Activated B cell treated with CpG ODN at 0.5 μM for 24 hours (primary cell): ENCODE measurements at regions not wholly inside any gene's neighbourhood (a gene's known extent, or its start where the extent isn't known, plus 50 kb on each side); places are given as distances from the start of the nearest gene placed in this dataset.

Experiments used
- ATAC-seq: fragments of 200-7000 bp; cut with Tn5 transposase; one replicate; pipeline ENCODE4 v1.10.0; 2021; ENCODE audit warnings: low read depth, mild to moderate bottlenecking, moderate library complexity
- CTCF ChIA-PET: fragments of 350-600 bp; sonication (Branson Sonifier 250); formaldehyde crosslinking; loops from one replicate; lab custom pipeline; 2021; ENCODE audit warnings: antibody characterized with exemption; lab: Charles Lee
- POLR2A ChIA-PET: fragments of 350-600 bp; sonication (Branson Sonifier 250); formaldehyde crosslinking; loops from one replicate; lab custom pipeline; 2021; ENCODE audit warnings: antibody characterized with exemption; lab: Charles Lee
- DNase-seq: peaks from one replicate; pipeline ENCODE4 v3.0.0; 2022
- H3K27ac Mint-ChIP-seq: one replicate; pipeline ENCODE4 v1.8.0; 2020; ENCODE audit warnings: mixed read lengths
- H3K27me3 Mint-ChIP-seq: one replicate; pipeline ENCODE4 v1.8.0; 2021; ENCODE audit warnings: mixed read lengths
- H3K36me3 Mint-ChIP-seq: one replicate; pipeline ENCODE4 v1.8.0; 2021; ENCODE audit warnings: low read depth, mixed read lengths
- H3K4me1 Mint-ChIP-seq: one replicate; pipeline ENCODE4 v1.8.0; 2021; ENCODE audit warnings: mixed read lengths
- H3K4me3 Mint-ChIP-seq: one replicate; pipeline ENCODE4 v1.8.0; 2020; ENCODE audit warnings: mild to moderate bottlenecking, mixed read lengths
- H3K9me3 Mint-ChIP-seq: one replicate; pipeline ENCODE4 v1.8.0; 2020; ENCODE audit warnings: mixed read lengths
- intact Hi-C: fragments of 100-400 bp; cut with micrococcal nuclease; formaldehyde crosslinking; loops from one replicate; pipeline ENCODE4 v1.15.1; 2024
- TF ChIP-seq, protein P1 (sequence below): fragments of 200-600 bp; IDR thresholded peaks from one replicate; pipeline ENCODE4 v1.8.0; 2022; ENCODE audit warnings: antibody characterized with exemption, mild to moderate bottlenecking

- Mint-ChIP-seq H3K27ac (no peak overlapping the region), H3K9me3 (no peaks in the 10 kb centered on the region), H3K4me3 (no peak overlapping the region), H3K36me3 (no peaks in the 10 kb centered on the region), H3K27me3 (no peaks in the 10 kb centered on the region), H3K4me1 (no peaks in the 10 kb centered on the region)
- TF ChIP-seq, protein P1, sequence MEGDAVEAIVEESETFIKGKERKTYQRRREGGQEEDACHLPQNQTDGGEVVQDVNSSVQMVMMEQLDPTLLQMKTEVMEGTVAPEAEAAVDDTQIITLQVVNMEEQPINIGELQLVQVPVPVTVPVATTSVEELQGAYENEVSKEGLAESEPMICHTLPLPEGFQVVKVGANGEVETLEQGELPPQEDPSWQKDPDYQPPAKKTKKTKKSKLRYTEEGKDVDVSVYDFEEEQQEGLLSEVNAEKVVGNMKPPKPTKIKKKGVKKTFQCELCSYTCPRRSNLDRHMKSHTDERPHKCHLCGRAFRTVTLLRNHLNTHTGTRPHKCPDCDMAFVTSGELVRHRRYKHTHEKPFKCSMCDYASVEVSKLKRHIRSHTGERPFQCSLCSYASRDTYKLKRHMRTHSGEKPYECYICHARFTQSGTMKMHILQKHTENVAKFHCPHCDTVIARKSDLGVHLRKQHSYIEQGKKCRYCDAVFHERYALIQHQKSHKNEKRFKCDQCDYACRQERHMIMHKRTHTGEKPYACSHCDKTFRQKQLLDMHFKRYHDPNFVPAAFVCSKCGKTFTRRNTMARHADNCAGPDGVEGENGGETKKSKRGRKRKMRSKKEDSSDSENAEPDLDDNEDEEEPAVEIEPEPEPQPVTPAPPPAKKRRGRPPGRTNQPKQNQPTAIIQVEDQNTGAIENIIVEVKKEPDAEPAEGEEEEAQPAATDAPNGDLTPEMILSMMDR: no peak
- intact Hi-C loops: no loop called here
- ChIA-PET POLR2A (no interaction called here), CTCF (no interaction called here)
- DNase-seq (no peak), ATAC-seq (no peak)
Observed at GRCh38 chr16:50953290-50953689, 197.8 kb downstream of the SALL1 start.

- Mint-ChIP-seq H3K4me3 (no peak overlapping the region), H3K27ac (no peak overlapping the region)
- CTCF ChIA-PET: no interaction called here
Observed at GRCh38 chr16:50950955-50951354, 200.1 kb downstream of the SALL1 start.

DNA sequence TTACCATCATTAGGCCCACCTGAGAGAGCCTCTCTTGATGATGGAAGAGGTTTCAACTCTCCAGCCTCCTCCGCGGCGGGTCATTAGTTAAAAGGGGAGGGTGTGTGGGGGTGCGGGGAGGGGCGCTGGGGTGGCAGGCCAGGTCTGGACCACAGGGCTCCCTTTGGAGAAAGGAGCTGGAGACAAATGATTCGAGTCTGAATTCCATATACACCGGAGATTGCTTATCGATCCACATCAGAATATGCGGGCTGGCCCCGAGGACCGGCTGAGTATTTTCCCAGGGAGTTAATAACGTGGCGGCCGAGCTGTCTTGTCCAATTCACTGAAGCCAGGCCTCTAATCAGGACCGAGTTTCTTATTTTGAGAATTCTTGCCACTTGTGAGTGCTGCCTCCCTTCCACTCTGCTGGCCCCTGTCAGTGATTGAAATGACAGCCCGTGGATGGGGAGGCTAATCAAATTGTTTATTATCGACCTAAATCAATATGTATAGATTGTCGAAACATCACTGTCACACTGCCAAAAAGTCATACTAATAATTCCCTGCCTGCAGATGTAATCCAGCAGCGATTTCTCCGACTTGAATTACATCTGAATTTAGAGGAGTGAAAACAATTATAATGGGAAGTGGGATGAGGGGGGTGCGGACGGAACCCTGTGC lies 202.7 kb downstream of the SALL1 start:
- ATAC-seq (no peak), DNase-seq (no peak)
- Mint-ChIP-seq H3K9me3 (no peaks in the 10 kb centered on the region), H3K36me3 (no peaks in the 10 kb centered on the region), H3K4me1 (no peaks in the 10 kb centered on the region), H3K27ac (no peak overlapping the region), H3K4me3 (no peak overlapping the region), H3K27me3 (no peaks in the 10 kb centered on the region)
- intact Hi-C loops: no loop called here
- TF ChIP-seq, protein P1: no peak
- ChIA-PET CTCF (no interaction called here), POLR2A (no interaction called here)

More at GRCh38 chr16:50950955-50951354, 200.1 kb downstream of the SALL1 start:
- Mint-ChIP-seq H3K9me3 (no peaks in the 10 kb centered on the region), H3K27me3 (no peaks in the 10 kb centered on the region), H3K36me3 (no peaks in the 10 kb centered on the region), H3K4me1 (no peaks in the 10 kb centered on the region)
- intact Hi-C loops: no loop called here
- DNase-seq: no peak
- TF ChIP-seq, protein P1: no peak
- no peak for ATAC-seq
- POLR2A ChIA-PET: no interaction called here

- Mint-ChIP-seq H3K4me1 (no peaks in the 10 kb centered on the region), H3K9me3 (no peaks in the 10 kb centered on the region), H3K27ac (no peak overlapping the region), H3K36me3 (no peaks in the 10 kb centered on the region), H3K27me3 (no peaks in the 10 kb centered on the region), H3K4me3 (no peak overlapping the region)
- TF ChIP-seq, protein P1: no peak
- CTCF ChIA-PET: no interaction called here
- intact Hi-C loops: no loop called here
- no peak for ATAC-seq
- DNase-seq: no peak
- POLR2A ChIA-PET: no interaction called here
Observed at GRCh38 chr16:50947826-50948225, 203.2 kb downstream of the SALL1 start.

DNA sequence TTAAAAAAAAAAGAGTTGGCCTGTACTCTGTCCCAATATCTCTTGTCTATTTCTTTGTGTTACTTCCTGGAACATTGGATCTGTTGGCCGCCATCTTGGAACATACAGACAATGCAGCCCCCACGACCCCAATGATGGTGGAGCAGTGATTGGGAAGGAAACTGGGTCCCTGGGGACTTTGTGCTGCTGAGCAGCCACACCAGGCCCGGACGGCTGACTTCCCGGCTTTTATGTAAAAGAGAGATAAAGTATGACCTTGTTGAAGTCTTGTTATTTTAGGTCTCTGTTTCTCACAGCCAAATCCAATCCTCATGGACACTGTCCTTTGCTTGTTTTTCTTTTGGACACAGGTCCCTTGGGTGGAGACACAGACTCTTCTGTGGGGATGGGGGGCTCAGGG lies 204.5 kb downstream of the SALL1 start:
- H3K4me1 Mint-ChIP-seq: no peaks in the 10 kb centered on the region
- intact Hi-C loops: no loop called here
- TF ChIP-seq, protein P1: no peak
- no peak for ATAC-seq
- no peaks in the 10 kb centered on the region for H3K9me3 Mint-ChIP-seq
- POLR2A ChIA-PET: no interaction called here
- H3K4me3 Mint-ChIP-seq: no peak overlapping the region
- CTCF ChIA-PET: no interaction called here
- peaks cover 2% of the 10 kb centered on the region for H3K27me3 Mint-ChIP-seq
- DNase-seq: no peak
- H3K27ac Mint-ChIP-seq: no peak overlapping the region
- no peaks in the 10 kb centered on the region for H3K36me3 Mint-ChIP-seq
